Stimulated activated CD4-positive, alpha-beta T cell treated with anti-CD3 and anti-CD28 coated beads, Interleukin-2, amount 100 ng/mL, for 24 hours (primary cell): ENCODE measurements at regions not wholly inside any gene's neighbourhood (a gene's known extent, or its start where the extent isn't known, plus 50 kb on each side); places are given as distances from the start of the nearest gene placed in this dataset.

Experiments used
- DNase-seq, 2 donors: peaks; one replicate each; pipeline ENCODE4 v3.0.0-alpha.2; 2020

GRCh38 chr2:234550511-234551107 is 53.7 kb upstream of the ARL4C start:
- DNase-seq = peak; percentile 50 to 61

DNA sequence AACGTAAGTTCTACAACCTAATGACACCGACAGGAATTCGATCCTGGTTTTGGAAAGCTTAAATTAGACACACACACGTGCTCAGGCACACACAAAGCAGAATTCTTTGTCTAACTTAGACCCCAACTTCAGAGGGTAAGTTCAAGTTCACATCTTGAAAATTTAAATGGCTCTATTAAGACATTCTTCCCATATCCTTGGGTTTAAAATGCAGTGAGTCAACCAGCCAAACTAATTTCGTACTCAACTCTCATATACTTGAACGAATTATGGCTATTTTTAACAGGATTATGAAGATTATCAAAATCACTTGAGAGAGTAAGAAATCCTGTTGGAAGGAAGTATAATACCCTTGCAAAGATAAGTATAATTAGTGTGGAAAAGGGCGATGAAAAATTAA is 53.2 kb upstream of the ARL4C start:
- no peak for DNase-seq

- DNase-seq = no peak
Observed at GRCh38 chr2:234548695-234549420, 52.0 kb upstream of the ARL4C start.

GRCh38 chr2:234546770-234547169 is 49.9 kb upstream of the ARL4C start:
- DNase-seq = no peak
